ENCODE measurements at regions not wholly inside any gene's neighbourhood (a gene's known extent, or its start where the extent isn't known, plus 50 kb on each side); places are given as distances from the start of the nearest gene placed in this dataset.

DNA sequence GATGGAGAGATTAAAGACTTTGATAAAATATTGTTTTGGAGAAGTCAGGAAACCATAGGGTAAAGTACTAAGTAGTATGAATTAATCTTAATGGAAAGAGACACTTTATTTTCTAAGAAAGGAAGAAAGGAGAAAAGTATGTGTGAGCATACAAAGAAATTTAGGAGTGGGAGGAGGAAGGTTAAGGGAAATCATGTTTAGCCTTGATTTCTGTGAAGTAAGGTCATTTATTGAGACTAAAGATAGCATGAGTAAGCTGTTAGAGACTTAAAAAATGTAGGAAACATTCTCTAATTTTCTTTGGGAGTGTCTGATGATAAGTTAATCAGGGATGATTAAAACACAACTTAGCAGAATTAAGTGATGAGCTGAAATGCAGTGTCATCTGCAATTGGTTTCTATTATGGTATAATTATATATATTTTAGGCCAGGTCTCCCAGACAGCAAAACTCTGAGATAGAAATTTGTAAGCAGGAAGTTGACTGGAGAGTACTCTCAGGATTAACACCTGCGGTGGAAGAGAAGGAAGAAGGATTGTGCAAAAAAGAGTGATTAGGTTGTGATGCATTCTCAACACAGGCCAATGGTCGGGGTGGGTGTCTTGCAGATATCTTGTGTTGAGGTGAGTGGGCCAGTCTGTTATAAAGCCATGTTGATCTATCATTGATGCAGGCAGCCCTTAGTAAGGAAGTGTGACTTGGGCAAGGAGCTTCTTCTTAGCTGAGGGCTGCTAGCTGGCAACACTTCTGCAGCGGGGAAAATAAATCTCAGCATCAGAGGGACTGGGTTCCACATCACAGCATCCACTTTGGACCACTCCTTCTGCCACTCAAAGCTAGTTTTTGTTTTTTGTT, 256.2 kb downstream of the AEBP2 start:
- DNase-seq (ENCODE audit: insufficient read length, low spot score), result no peak

DNA sequence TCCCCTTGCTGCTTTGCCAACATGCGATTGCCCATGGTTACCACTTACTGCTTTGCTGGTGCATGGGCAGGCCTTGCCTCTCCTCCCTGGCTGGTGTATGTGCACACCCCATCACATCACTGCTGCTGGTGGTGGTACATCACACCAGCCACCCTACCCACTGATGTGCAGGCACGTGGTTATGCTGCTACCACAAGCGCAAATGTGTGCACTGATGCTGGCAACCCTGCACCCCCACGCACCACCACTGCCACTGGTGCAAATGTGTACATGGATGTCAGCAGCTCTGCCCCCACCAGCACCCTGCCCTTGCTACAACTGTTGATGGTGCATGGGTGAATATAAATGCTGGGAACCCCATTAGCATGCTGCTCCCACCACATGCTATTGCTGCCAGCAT, 261.7 kb downstream of the AEBP2 start:
- TF ChIP-seq POLR2AphosphoS5 (IDR thresholded peaks at IDR 0.05; ENCODE audit: low read depth, low read length), result no peak
- no peak for TF ChIP-seq TAF1 (IDR thresholded peaks at IDR 0.05; ENCODE audit: low read depth, low read length)
- TF ChIP-seq POU2F2 (IDR thresholded peaks at IDR 0.05; ENCODE audit: low read depth, low read length), result no peak
- no peak for TF ChIP-seq SPI1 (IDR thresholded peaks at IDR 0.05; ENCODE audit: low read depth, low read length)
- TF ChIP-seq POLR2A (IDR thresholded peaks at IDR 0.05; ENCODE audit: low read depth, low read length), result no peak
- no peak for TF ChIP-seq PAX5 (IDR thresholded peaks at IDR 0.05; ENCODE audit: insufficient read depth, low read length, severe bottlenecking)
- FAIRE-seq, result no peak

More for the DNA sequence above, 256.2 kb downstream of the AEBP2 start:
- TF ChIP-seq POLR2A (IDR thresholded peaks at IDR 0.05; ENCODE audit: low read depth, low read length), result no peak
- TF ChIP-seq POU2F2 (IDR thresholded peaks at IDR 0.05; ENCODE audit: low read depth, low read length), result no peak
- TF ChIP-seq PAX5 (IDR thresholded peaks at IDR 0.05; ENCODE audit: insufficient read depth, low read length, severe bottlenecking), result no peak
- no peak for TF ChIP-seq TAF1 (IDR thresholded peaks at IDR 0.05; ENCODE audit: low read depth, low read length)
- TF ChIP-seq SPI1 (IDR thresholded peaks at IDR 0.05; ENCODE audit: low read depth, low read length), result no peak
- no peak for TF ChIP-seq POLR2AphosphoS5 (IDR thresholded peaks at IDR 0.05; ENCODE audit: low read depth, low read length)
- FAIRE-seq, result no peak

DNA sequence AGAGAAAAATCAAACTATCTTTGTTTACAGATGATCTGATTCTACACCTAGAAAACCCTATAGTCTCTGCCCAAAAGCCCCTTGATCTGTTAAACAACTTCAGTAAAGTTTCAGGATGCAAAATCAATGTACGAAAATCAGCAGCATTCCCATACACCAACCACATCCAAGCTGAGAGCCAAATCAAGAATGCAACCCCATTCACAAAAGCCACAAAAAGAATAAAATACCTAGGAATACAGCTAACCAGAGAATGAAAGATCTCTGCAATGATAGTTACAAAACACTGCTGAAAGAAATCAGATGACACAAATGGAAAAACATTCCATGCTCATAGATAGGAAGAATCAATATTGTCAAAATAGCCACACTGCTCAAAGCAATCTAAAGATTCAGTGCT, 265.7 kb downstream of the AEBP2 start:
- no peak for TF ChIP-seq POLR2AphosphoS5 (IDR thresholded peaks at IDR 0.05; ENCODE audit: low read depth, low read length)
- no peak for TF ChIP-seq SPI1 (IDR thresholded peaks at IDR 0.05; ENCODE audit: low read depth, low read length)
- TF ChIP-seq POLR2A (IDR thresholded peaks at IDR 0.05; ENCODE audit: low read depth, low read length), result no peak
- TF ChIP-seq PAX5 (IDR thresholded peaks at IDR 0.05; ENCODE audit: insufficient read depth, low read length, severe bottlenecking), result no peak
- no peak for TF ChIP-seq POU2F2 (IDR thresholded peaks at IDR 0.05; ENCODE audit: low read depth, low read length)
- TF ChIP-seq TAF1 (IDR thresholded peaks at IDR 0.05; ENCODE audit: low read depth, low read length), result no peak
- no peak for FAIRE-seq
- DNase-seq (ENCODE audit: insufficient read length, low spot score), result no peak

More for the DNA sequence above, 261.7 kb downstream of the AEBP2 start:
- DNase-seq (ENCODE audit: insufficient read length, low spot score), result no peak

GRCh38 chr12:19706936-19707335, 267.6 kb downstream of the AEBP2 start:
- DNase-seq (ENCODE audit: insufficient read length, low spot score) (no peak), FAIRE-seq (no peak)
- TF ChIP-seq PAX5 (IDR thresholded peaks at IDR 0.05; ENCODE audit: insufficient read depth, low read length, severe bottlenecking), result no peak

DNA sequence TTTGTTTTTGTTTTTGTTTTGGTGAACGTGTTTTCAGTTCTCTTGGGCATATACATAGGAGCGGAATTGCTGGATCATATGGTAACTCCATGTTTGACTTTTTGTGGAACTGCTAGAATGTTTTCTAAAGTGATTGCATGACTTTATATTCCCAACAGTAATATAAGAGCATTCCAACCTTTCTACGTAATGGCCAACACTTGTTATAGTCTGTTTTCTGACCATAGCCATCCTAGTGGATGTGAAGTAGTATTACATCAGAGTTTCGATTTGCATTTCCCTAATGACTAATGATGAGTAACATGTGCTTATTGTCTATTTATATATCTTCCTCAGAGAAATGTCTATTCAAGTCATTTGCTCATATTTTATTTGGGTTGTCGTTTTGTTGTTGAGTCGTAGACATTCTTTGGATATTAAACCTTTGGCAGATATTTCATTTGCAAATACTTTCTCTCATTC, 268.7 kb downstream of the AEBP2 start:
- TF ChIP-seq PAX5 (IDR thresholded peaks at IDR 0.05; ENCODE audit: insufficient read depth, low read length, severe bottlenecking) (no peak), TAF1 (IDR thresholded peaks at IDR 0.05; ENCODE audit: low read depth, low read length) (no peak), POLR2A (IDR thresholded peaks at IDR 0.05; ENCODE audit: low read depth, low read length) (no peak), POU2F2 (IDR thresholded peaks at IDR 0.05; ENCODE audit: low read depth, low read length) (no peak), POLR2AphosphoS5 (IDR thresholded peaks at IDR 0.05; ENCODE audit: low read depth, low read length) (no peak), SPI1 (IDR thresholded peaks at IDR 0.05; ENCODE audit: low read depth, low read length) (no peak)
- no peak for FAIRE-seq
- no peak for DNase-seq (ENCODE audit: insufficient read length, low spot score)

- no peak for TF ChIP-seq SPI1 (IDR thresholded peaks at IDR 0.05; ENCODE audit: low read depth, low read length)
- no peak for TF ChIP-seq PAX5 (IDR thresholded peaks at IDR 0.05; ENCODE audit: insufficient read depth, low read length, severe bottlenecking)
- no peak for DNase-seq (ENCODE audit: insufficient read length, low spot score)
- FAIRE-seq, result no peak
These were observed 270.6 kb downstream of the AEBP2 start for GRCh38 chr12:19709889-19710288.

- no peak for DNase-seq (ENCODE audit: insufficient read length, low spot score)
- TF ChIP-seq POLR2A (IDR thresholded peaks at IDR 0.05; ENCODE audit: low read depth, low read length) (no peak), PAX5 (IDR thresholded peaks at IDR 0.05; ENCODE audit: insufficient read depth, low read length, severe bottlenecking) (no peak), TAF1 (IDR thresholded peaks at IDR 0.05; ENCODE audit: low read depth, low read length) (no peak), SPI1 (IDR thresholded peaks at IDR 0.05; ENCODE audit: low read depth, low read length) (no peak)
- no peak for FAIRE-seq
These were observed 271.8 kb downstream of the AEBP2 start for GRCh38 chr12:19710811-19711793.

GRCh38 chr12:19712041-19712440, 272.7 kb downstream of the AEBP2 start:
- no peak for FAIRE-seq
- no peak for DNase-seq (ENCODE audit: insufficient read length, low spot score)

GRCh38 chr12:19718401-19718800, 279.1 kb downstream of the AEBP2 start:
- DNase-seq (ENCODE audit: insufficient read length, low spot score) (no peak), FAIRE-seq (no peak)
- TF ChIP-seq POLR2A (IDR thresholded peaks at IDR 0.05; ENCODE audit: low read depth, low read length), result no peak
- TF ChIP-seq SPI1 (IDR thresholded peaks at IDR 0.05; ENCODE audit: low read depth, low read length), result no peak
- TF ChIP-seq TAF1 (IDR thresholded peaks at IDR 0.05; ENCODE audit: low read depth, low read length), result no peak
- no peak for TF ChIP-seq POLR2AphosphoS5 (IDR thresholded peaks at IDR 0.05; ENCODE audit: low read depth, low read length)
- TF ChIP-seq PAX5 (IDR thresholded peaks at IDR 0.05; ENCODE audit: insufficient read depth, low read length, severe bottlenecking), result no peak
- TF ChIP-seq POU2F2 (IDR thresholded peaks at IDR 0.05; ENCODE audit: low read depth, low read length), result no peak

More at GRCh38 chr12:19712041-19712440, 272.7 kb downstream of the AEBP2 start:
- no peak for TF ChIP-seq TAF1 (IDR thresholded peaks at IDR 0.05; ENCODE audit: low read depth, low read length)
- no peak for TF ChIP-seq POLR2AphosphoS5 (IDR thresholded peaks at IDR 0.05; ENCODE audit: low read depth, low read length)
- TF ChIP-seq POLR2A (IDR thresholded peaks at IDR 0.05; ENCODE audit: low read depth, low read length), result no peak
- no peak for TF ChIP-seq POU2F2 (IDR thresholded peaks at IDR 0.05; ENCODE audit: low read depth, low read length)
- TF ChIP-seq PAX5 (IDR thresholded peaks at IDR 0.05; ENCODE audit: insufficient read depth, low read length, severe bottlenecking), result no peak
- TF ChIP-seq SPI1 (IDR thresholded peaks at IDR 0.05; ENCODE audit: low read depth, low read length), result no peak

Data from GM12891 (cell line).